OCI-LY7 (cell line): ENCODE measurements at regions not wholly inside any gene's neighbourhood (a gene's known extent, or its start where the extent isn't known, plus 50 kb on each side); places are given as distances from the start of the nearest gene placed in this dataset.

ENCODE experiments used
- EZH2phosphoT487 ChIP-seq: fragments of 200-600 bp; sonication (generic); IDR thresholded peaks from 2 replicates; pipeline ENCODE4 v1.6.1; 2018; ENCODE audit warnings: low read depth, borderline replicate concordance, mild to moderate bottlenecking, mixed run types, antibody characterized with exemption, low read length, moderate library complexity, mixed read lengths
- TF ChIP-seq, protein P1 (sequence below): fragments of 200-600 bp; sonication (generic); conservative IDR thresholded peaks from 2 replicates; pipeline ENCODE4 v1.5.1; 2014; ENCODE audit warnings: mild to moderate bottlenecking, antibody characterized with exemption, low read length, moderate library complexity, mixed read lengths

DNA sequence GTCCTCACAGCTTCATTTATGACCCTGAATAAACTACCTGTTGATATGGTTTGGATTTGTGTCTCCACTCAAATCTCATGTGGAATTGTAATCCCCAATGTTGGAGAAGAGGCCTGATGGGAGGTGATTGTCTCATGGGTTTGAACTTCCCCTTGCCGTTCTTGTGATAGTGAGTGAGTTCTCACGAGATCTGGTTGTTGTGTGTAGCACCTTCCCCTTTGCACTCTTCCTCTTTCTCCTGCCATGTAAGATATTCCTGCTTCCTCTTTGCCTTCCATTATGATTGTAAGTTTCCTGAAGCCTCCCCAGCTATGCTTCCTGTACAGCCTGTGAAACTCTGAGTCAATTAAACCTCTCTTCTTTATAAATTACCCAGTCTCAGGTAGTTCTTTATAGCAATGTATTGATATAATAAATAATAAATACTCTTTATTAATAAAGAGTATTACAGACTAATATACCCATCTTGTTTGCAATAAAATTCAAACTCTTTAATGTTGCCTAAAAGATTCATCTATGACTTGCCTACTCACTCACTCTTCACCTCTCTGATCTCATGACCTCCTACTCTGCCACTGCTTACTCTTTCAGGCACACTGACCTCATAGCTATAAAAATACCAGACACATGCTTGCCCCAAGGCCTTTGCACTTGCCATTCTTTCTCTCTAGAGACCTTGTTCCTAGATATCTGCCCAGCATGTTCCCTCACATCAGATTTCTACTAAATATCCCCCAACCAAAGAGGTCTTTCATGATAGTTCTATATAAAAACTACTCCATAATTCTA is 256.4 kb upstream of the MARCKS start:
- TF ChIP-seq, protein P1, sequence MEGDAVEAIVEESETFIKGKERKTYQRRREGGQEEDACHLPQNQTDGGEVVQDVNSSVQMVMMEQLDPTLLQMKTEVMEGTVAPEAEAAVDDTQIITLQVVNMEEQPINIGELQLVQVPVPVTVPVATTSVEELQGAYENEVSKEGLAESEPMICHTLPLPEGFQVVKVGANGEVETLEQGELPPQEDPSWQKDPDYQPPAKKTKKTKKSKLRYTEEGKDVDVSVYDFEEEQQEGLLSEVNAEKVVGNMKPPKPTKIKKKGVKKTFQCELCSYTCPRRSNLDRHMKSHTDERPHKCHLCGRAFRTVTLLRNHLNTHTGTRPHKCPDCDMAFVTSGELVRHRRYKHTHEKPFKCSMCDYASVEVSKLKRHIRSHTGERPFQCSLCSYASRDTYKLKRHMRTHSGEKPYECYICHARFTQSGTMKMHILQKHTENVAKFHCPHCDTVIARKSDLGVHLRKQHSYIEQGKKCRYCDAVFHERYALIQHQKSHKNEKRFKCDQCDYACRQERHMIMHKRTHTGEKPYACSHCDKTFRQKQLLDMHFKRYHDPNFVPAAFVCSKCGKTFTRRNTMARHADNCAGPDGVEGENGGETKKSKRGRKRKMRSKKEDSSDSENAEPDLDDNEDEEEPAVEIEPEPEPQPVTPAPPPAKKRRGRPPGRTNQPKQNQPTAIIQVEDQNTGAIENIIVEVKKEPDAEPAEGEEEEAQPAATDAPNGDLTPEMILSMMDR = no peak
- no peak for TF ChIP-seq EZH2phosphoT487
